Activated CD4-positive, alpha-beta memory T cell treated with anti-CD3 and anti-CD28 coated beads for 36 hours (primary cell): ENCODE measurements at regions not wholly inside any gene's neighbourhood (a gene's known extent, or its start where the extent isn't known, plus 50 kb on each side); places are given as distances from the start of the nearest gene placed in this dataset.
"Not testable (repeated sequence)": the region's sequence is repeated elsewhere in the genome, so short reads cannot be mapped to it uniquely, and the experiment has no call there.

ENCODE experiments used
- CTCF ChIA-PET: fragments of 350-600 bp; sonication (Branson Sonifier 250); formaldehyde crosslinking; loops from one replicate; lab custom pipeline; 2021; ENCODE audit warnings: antibody characterized with exemption, inconsistent platforms; lab: Charles Lee
- POLR2A ChIA-PET: fragments of 350-600 bp; sonication (Branson Sonifier 250); formaldehyde crosslinking; loops from one replicate; lab custom pipeline; 2021; ENCODE audit warnings: antibody characterized with exemption; lab: Charles Lee
- DNase-seq: peaks from one replicate; pipeline ENCODE4 v3.0.0-alpha.2; 2020
- H3K27ac Mint-ChIP-seq: one replicate; pipeline ENCODE4 v1.8.0; 2021; ENCODE audit warnings: mixed read lengths
- H3K27me3 Mint-ChIP-seq: one replicate; pipeline ENCODE4 v1.8.0; 2021; ENCODE audit warnings: mixed read lengths
- H3K36me3 Mint-ChIP-seq: one replicate; pipeline ENCODE4 v1.8.0; 2021; ENCODE audit warnings: mixed read lengths
- H3K4me1 Mint-ChIP-seq: one replicate; pipeline ENCODE4 v1.8.0; 2021; ENCODE audit warnings: low read depth, mixed read lengths
- H3K4me3 Mint-ChIP-seq: one replicate; pipeline ENCODE4 v1.8.0; 2021; ENCODE audit warnings: mild to moderate bottlenecking, mixed read lengths
- H3K9me3 Mint-ChIP-seq: one replicate; pipeline ENCODE4 v1.8.0; 2021; ENCODE audit warnings: mixed read lengths
- intact Hi-C: fragments of 100-400 bp; cut with micrococcal nuclease; formaldehyde crosslinking; loops from one replicate; pipeline ENCODE4 v1.15.1; 2023

GRCh38 chr7:153401795-153402720, 642.5 kb downstream of the ACTR3B start:
- ChIA-PET CTCF (no interaction called here), POLR2A (no interaction called here)
- Mint-ChIP-seq H3K4me3 (no peak overlapping the region), H3K36me3 (no peaks in the 10 kb centered on the region), H3K27me3 (no peaks in the 10 kb centered on the region), H3K27ac (no peak overlapping the region), H3K4me1 (no peaks in the 10 kb centered on the region), H3K9me3 (no peaks in the 10 kb centered on the region)
- DNase-seq, result no peak
- intact Hi-C loops, result no loop called here

- POLR2A ChIA-PET, result no interaction called here
These were observed 643.4 kb downstream of the ACTR3B start for GRCh38 chr7:153402721-153403541.

GRCh38 chr7:153404124-153404523, 644.6 kb downstream of the ACTR3B start:
- Mint-ChIP-seq H3K4me3 (no peak overlapping the region), H3K27ac (no peak overlapping the region), H3K4me1 (no peaks in the 10 kb centered on the region), H3K36me3 (no peaks in the 10 kb centered on the region), H3K9me3 (no peaks in the 10 kb centered on the region), H3K27me3 (no peaks in the 10 kb centered on the region)
- ChIA-PET CTCF (interaction anchor here (0.5 kb wide), 1 partner anchor 16 kb away, joined by 3 read pairs; no protein-coding TSS in a partner anchor), POLR2A (no interaction called here)
- DNase-seq, result no peak
- intact Hi-C loops, result no loop called here

More at GRCh38 chr7:153402721-153403541, 643.4 kb downstream of the ACTR3B start:
- no peaks in the 10 kb centered on the region for H3K27me3 Mint-ChIP-seq
- no peaks in the 10 kb centered on the region for H3K4me1 Mint-ChIP-seq
- CTCF ChIA-PET, result no interaction called here
- no peak overlapping the region for H3K27ac Mint-ChIP-seq
- intact Hi-C loops, result no loop called here
- H3K4me3 Mint-ChIP-seq, result no peak overlapping the region
- no peak for DNase-seq
- H3K9me3 Mint-ChIP-seq, result no peaks in the 10 kb centered on the region
- no peaks in the 10 kb centered on the region for H3K36me3 Mint-ChIP-seq

- no peaks in the 10 kb centered on the region for H3K9me3 Mint-ChIP-seq
- H3K4me1 Mint-ChIP-seq, result no peaks in the 10 kb centered on the region
- no peaks in the 10 kb centered on the region for H3K27me3 Mint-ChIP-seq
- H3K27ac Mint-ChIP-seq, result no peak overlapping the region
- no peaks in the 10 kb centered on the region for H3K36me3 Mint-ChIP-seq
- intact Hi-C loops, result no loop called here
- no peak for DNase-seq
- ChIA-PET POLR2A (no interaction called here), CTCF (no interaction called here)
- H3K4me3 Mint-ChIP-seq, result no peak overlapping the region
These were observed 645.3 kb downstream of the ACTR3B start for GRCh38 chr7:153404781-153405279.

GRCh38 chr7:153405704-153406485, 646.3 kb upstream of the DPP6 start:
- DNase-seq, result no peak
- ChIA-PET POLR2A (no interaction called here), CTCF (no interaction called here)
- Mint-ChIP-seq H3K9me3 (peaks cover under 1% of the 10 kb centered on the region), H3K36me3 (no peaks in the 10 kb centered on the region), H3K4me1 (no peaks in the 10 kb centered on the region), H3K27ac (no peak overlapping the region), H3K27me3 (no peaks in the 10 kb centered on the region), H3K4me3 (no peak overlapping the region)
- intact Hi-C loops, result no loop called here

GRCh38 chr7:153406486-153406872, 645.7 kb upstream of the DPP6 start:
- Mint-ChIP-seq H3K27ac (no peak overlapping the region), H3K27me3 (no peaks in the 10 kb centered on the region), H3K9me3 (peaks cover 6% of the 10 kb centered on the region), H3K36me3 (no peaks in the 10 kb centered on the region), H3K4me3 (no peak overlapping the region), H3K4me1 (no peaks in the 10 kb centered on the region)
- CTCF ChIA-PET, result no interaction called here
- DNase-seq, result no peak
- intact Hi-C loops, result no loop called here
- POLR2A ChIA-PET, result no interaction called here

- Mint-ChIP-seq H3K27me3 (no peaks in the 10 kb centered on the region), H3K36me3 (no peaks in the 10 kb centered on the region), H3K4me3 (no peak overlapping the region), H3K9me3 (peaks cover 6% of the 10 kb centered on the region), H3K4me1 (no peaks in the 10 kb centered on the region), H3K27ac (no peak overlapping the region)
- intact Hi-C loops, result no loop called here
- CTCF ChIA-PET, result no interaction called here
- POLR2A ChIA-PET, result no interaction called here
- no peak for DNase-seq
These were observed 644.7 kb upstream of the DPP6 start for GRCh38 chr7:153407291-153408046.

GRCh38 chr7:153408360-153409335, 643.5 kb upstream of the DPP6 start:
- Mint-ChIP-seq H3K9me3 (peaks cover 18% of the 10 kb centered on the region), H3K27me3 (no peaks in the 10 kb centered on the region), H3K4me3 (no peak overlapping the region), H3K27ac (no peak overlapping the region), H3K36me3 (no peaks in the 10 kb centered on the region), H3K4me1 (no peaks in the 10 kb centered on the region)
- intact Hi-C loops, result no loop called here
- ChIA-PET POLR2A (no interaction called here), CTCF (no interaction called here)
- no peak for DNase-seq

GRCh38 chr7:153409567-153410342, 642.4 kb upstream of the DPP6 start:
- DNase-seq, H3K36me3 Mint-ChIP-seq, H3K27ac Mint-ChIP-seq, H3K27me3 Mint-ChIP-seq, CTCF ChIA-PET, POLR2A ChIA-PET, H3K4me1 Mint-ChIP-seq, intact Hi-C loops, H3K4me3 Mint-ChIP-seq: not testable (repeated sequence)
- H3K9me3 Mint-ChIP-seq, result peaks cover 18% of the 10 kb centered on the region

- CTCF ChIA-PET, intact Hi-C loops, H3K36me3 Mint-ChIP-seq: not testable (repeated sequence)
These were observed 641.1 kb upstream of the DPP6 start for GRCh38 chr7:153410997-153411642.

More at GRCh38 chr7:153410997-153411642, 641.1 kb upstream of the DPP6 start:
- H3K4me3 Mint-ChIP-seq, DNase-seq, H3K27me3 Mint-ChIP-seq, H3K4me1 Mint-ChIP-seq, POLR2A ChIA-PET, H3K27ac Mint-ChIP-seq: not testable (repeated sequence)
- H3K9me3 Mint-ChIP-seq, result peaks cover 18% of the 10 kb centered on the region
